ENCODE measurements at regions not wholly inside any gene's neighbourhood (a gene's known extent, or its start where the extent isn't known, plus 50 kb on each side); places are given as distances from the start of the nearest gene placed in this dataset.

DNA sequence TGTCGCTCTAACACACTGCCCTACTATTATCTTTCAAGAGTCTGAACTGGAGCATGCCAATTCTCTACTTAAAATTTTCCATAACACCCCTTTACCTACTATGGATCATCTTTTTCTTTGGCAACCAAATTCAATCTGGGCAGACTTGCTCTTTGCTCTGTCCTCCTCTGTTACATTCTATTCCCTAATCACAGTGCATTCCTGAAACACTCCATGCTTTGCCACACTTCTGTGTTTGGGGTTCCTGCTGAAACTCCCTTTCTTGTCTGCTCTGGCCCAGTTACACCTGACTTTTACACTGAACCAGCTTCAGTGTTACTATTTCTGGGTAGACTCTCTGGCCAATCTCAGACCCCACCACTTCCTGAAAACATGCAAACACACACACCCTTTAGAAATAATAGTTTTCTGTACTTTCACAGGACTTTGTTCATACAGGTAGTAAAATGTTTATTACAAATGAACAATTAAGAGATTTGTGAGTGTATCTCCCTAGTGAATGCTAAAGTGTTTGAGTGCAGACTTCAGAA is 119.9 kb upstream of the DCC start:
- TF ChIP-seq, protein P1, sequence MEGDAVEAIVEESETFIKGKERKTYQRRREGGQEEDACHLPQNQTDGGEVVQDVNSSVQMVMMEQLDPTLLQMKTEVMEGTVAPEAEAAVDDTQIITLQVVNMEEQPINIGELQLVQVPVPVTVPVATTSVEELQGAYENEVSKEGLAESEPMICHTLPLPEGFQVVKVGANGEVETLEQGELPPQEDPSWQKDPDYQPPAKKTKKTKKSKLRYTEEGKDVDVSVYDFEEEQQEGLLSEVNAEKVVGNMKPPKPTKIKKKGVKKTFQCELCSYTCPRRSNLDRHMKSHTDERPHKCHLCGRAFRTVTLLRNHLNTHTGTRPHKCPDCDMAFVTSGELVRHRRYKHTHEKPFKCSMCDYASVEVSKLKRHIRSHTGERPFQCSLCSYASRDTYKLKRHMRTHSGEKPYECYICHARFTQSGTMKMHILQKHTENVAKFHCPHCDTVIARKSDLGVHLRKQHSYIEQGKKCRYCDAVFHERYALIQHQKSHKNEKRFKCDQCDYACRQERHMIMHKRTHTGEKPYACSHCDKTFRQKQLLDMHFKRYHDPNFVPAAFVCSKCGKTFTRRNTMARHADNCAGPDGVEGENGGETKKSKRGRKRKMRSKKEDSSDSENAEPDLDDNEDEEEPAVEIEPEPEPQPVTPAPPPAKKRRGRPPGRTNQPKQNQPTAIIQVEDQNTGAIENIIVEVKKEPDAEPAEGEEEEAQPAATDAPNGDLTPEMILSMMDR (IDR thresholded peaks at IDR 0.05), result no peak

DNA sequence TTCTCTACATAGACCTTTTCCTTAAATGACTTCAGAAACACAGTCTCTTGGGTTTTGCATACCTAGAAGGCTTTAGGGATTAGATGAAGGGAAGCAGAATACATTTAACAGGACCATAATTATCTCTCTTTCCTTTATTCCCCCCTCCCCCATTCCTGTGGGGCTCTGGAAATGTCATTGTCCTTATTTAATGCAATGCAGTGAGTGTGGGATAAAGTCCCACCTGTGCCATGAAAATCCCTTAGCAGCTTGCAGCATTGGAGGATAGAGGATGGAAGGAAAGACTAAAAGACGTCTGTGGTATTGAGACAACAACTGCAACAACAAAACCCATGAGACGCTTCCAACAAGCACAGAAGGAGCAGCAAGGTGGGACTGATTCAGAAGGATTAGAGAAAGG is 117.8 kb upstream of the DCC start:
- TF ChIP-seq, protein P1 (IDR thresholded peaks at IDR 0.05), result no peak

DNA sequence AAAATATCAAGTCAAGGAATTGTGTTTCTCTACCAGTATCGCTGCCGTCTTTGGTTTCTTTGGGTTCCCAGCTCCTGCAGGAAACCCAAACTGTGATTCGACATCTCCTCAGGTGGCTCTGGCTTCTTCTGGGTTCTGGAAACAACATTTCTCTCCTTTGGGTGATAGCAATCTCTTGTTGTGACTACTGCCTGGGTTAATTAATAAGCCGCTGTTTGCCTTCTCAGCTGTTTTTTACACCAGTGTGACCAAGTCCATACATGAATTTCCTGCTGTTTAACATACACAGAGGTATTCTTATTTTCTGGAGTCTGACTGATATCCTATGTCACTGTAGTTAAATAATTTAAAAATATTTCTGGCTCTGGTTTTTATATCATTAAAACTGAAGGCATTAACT is 112.5 kb upstream of the DCC start:
- TF ChIP-seq, protein P1 (IDR thresholded peaks at IDR 0.05), result no peak

DNA sequence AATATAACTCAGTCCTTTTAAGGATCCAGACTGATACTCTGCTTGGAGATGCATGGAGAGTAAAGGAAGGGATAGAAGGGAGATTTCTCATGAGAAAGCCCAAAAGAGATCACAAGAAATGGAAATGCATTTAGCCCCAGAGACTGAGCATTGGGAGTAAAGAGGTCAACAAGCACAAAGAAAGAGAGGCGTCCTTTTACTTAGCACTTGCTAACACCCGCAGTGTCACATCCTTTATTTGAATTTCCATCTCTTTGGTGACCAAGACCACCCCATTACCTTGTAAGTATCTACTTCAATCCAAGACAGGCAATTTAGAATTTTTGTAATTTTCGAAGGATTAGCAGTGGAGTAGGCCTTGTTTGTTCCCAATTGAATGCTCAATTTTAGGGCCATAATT is 111.8 kb upstream of the DCC start:
- TF ChIP-seq, protein P1 (IDR thresholded peaks at IDR 0.05), result no peak

DNA sequence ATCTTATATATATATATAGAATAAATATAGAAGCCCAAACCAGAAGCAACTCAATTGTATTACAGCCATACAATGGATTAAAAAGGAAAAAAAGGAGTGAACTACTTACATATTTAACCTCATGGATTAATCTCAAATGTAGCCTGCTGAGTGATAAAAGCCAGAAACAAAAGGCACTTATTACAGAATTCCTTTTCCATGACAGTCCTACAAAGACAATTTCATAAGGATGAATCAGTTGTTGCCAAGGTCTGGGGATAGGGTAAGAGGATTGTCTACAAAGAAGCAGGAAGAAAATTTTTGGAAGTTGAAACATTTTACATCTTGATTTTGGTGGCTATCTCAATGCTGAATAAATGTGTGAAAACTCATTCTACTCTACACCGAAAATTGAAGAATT is 103.9 kb upstream of the DCC start:
- TF ChIP-seq, protein P1 (IDR thresholded peaks at IDR 0.05), result no peak

DNA sequence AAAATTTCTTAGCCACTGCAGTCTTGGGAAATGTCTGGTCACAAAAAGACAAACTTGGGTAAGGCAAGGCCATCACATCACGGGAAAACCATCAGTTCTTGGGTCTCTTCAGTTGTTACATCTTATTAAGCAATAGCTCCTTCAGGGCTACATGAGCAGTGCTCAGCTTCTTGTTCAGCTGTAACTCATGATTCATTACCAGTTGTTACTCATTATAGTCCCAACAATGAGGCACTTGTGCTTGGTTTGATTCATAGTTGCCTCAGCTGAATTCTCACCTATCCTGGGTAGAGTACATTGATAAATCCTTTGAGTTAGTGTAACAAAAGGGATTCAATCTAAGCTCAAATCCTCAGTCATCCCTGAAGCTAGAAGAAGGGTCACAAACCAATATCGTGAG is 102.4 kb upstream of the DCC start:
- TF ChIP-seq, protein P1 (IDR thresholded peaks at IDR 0.05), result no peak

DNA sequence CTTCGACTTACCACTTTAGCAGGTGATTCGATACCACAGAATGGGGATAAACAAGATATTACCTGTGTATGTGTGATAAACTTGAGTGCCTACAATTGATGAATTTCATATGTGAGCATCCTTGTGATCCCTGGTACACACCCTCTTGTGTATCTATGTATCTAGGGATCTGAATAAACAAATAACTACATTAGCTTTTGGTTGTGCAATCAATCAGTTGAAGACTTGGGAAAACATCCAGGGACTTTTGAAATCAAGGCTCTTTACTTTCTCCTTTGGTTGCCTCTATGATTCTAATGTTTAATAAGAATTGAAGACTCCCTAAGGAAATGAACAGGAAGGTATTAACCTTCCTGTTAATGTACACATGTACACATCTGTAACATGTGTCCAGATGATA is 97.3 kb upstream of the DCC start:
- TF ChIP-seq, protein P1 (IDR thresholded peaks at IDR 0.05), result no peak

DNA sequence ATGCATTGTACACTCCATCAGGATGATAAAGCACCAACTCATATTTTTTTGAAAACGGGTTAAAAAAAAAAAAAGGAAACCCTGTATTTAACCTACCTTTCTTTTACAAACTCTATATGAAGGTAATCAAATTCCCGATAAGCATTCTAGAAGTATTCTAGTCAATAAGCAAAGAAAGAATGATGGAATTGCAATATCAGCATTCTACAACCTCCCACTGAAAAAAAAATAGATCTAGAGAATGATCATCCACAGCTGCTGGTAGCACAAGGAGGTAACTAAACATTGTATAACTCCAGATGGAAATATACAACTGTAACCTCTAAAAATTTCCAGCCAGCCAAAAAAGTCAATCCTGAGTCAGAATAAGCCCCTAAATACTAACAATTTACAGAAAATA is 95.3 kb upstream of the DCC start:
- TF ChIP-seq, protein P1 (IDR thresholded peaks at IDR 0.05), result no peak

All from LNCAP (cell line).